IPS-NIHi11 (cell line): ENCODE measurements at regions not wholly inside any gene's neighbourhood (a gene's known extent, or its start where the extent isn't known, plus 50 kb on each side); places are given as distances from the start of the nearest gene placed in this dataset.

Experiments
- DNase-seq: peaks from one replicate; pipeline ENCODE4 v3.0.0; 2012; ENCODE audit warnings: mixed read lengths, low spot score

- no peak for DNase-seq
These were observed 61.2 kb upstream of the GLI2 start for GRCh38 chr2:120674246-120675170.

DNA sequence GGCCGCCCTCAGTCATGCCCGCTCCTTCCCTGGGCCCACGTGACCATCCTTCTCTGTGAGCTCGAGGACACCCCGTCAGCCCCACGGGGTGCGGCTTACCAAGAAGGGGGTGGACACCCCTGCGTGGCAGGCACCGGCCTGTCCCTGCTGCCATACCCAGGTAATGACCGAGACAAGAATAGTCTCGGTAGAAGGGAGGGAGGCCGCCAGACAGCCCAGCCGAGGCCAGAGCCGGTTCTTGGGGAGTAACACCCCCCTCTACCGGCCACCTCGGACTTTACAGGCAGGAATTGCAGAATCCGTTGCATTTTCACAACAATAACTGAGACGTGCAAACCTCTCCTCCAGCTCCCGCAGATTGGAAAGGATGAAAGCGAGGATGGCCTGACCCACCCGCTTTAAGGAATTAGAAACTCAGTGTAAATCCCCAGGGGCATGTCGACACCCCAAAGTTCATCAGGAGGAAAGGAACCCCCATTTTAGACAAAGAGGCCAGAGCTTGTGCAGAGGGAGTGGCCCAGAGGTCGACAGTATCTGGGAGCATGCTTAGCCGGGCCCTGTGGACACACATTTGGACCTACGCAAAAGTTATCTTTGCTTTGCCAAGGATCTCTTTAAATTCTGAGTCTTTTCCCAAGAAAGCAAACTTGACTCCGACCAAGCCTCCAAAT lies 60.1 kb upstream of the GLI2 start:
- DNase-seq = peak; percentile 86

GRCh38 chr2:120677221-120677620 lies 58.4 kb upstream of the GLI2 start:
- no peak for DNase-seq

DNA sequence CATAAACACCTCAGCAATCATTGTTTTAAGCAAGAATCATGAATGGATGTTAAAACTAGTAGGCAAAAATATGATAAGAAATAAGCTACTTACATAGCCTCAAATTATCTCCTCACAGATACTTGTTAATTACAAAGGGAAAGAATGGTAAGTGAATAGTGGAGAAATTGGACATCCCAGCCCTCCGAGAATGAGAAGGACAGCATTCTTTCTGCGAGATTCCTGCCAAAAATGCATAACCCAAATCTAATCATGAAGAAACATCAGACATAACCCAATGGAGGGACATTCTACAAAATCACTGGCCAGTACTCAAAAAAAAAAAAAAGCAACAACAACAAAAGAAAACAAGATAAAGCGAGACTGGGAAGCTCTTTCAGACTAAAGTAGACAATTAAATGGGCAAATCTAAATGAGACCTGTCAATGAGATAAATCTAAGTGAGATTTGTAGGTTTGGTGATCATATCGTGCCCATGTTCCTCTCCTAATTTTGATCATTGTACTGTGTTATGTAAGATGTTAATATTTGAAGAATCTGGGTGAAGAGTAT lies 57.9 kb upstream of the GLI2 start:
- DNase-seq = no peak

DNA sequence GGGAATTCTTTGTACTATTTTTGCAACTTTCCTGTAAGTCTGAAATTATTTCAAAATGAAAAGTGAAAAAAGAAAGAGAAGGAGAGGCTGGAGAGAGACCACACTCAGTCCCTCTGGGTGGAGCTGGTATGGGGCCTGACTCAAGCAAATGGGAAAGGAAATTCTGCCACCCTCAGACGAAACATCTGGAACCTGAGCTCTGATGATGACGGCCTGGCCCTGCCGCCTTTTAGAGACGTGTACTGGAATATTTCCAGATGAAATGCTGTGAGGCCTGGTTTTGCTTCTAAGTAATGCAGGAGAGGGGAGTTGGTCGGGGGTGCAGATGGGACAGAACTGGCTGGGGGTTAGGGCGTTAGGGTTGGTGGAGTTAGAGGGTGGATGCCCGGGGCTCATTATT lies 57.4 kb upstream of the GLI2 start:
- no peak for DNase-seq

DNA sequence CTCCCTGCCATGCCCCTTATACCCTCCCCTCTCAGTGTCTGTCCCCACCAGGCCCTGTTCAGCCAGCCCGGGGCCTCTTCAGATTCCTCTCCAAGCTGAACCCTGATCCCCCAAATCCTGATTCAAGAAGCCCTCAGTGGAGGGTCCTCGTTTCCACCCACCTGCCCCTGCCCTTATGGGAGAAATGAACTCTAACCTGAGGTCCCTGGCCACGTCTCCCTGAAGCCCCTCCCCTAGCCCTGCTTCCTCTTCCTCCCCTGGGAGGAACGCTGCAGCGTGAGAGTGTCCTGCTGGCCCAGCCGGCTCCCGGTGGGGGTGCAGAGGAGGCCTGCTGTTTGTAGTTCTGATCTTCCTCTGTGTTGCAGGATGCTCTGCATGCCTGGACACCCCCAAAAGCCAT lies 56.7 kb upstream of the GLI2 start:
- no peak for DNase-seq

DNA sequence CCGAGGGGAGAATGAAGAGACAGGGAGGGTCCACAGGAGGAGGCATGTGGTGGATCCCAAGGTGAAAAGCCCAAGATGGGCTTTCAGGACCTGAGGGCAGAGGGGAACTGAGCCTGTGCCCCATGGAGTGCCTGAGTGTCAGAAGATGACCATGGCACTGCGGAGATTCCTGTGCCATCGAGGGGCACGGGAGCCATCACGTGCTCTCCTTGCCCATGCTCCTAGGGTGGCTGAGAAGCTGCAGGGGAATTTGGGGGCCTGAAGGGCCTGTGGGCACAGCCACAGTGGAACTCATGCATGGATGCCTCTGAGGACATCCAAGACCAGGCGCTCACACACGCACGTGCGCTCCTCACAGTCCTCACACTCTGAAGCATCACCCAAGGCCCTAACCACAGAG lies 56.1 kb upstream of the GLI2 start:
- no peak for DNase-seq

GRCh38 chr2:120680136-120680761 lies 55.4 kb upstream of the GLI2 start:
- DNase-seq = peak; percentile 85

DNA sequence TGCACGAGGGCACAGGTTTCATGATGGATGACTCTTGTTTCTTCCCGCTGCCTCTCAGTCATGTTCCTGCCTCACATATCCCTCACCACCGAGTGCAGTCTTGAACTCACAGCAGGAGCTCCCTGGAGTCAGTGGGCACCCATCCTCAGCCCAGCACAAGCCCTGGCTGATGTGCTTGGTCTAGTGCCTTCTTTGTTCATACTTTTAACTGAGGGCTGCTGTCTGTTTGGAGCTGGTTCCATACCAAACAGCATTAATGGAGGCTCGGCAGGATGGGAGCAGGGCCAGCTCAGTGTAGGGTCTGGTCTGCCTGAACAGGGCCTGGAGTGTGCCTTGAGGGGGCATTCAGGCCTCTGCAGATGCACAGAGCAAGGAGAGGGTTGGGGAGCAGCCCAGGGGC lies 54.5 kb upstream of the GLI2 start:
- DNase-seq = no peak

GRCh38 chr2:120681696-120682288 lies 53.9 kb upstream of the GLI2 start:
- no peak for DNase-seq

DNA sequence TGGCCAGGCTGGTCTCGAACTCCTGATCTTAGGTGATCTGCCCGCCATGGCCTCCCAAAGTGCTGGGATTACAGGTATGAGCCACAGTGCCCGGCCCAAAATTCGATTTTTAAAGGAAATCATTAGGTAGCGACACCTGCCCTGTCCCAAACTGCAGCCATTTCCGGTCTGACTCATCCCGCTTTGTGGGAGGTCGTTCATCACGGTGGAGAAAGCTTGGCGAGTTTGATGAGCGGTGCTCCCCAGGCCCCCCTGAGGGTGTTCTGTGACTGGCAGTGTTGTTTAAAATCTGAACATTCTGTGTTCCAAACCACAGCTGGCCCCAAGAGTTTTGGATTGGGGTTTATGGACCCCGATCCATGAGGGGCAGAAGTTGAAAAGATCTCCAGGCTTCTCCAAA lies 53.0 kb upstream of the GLI2 start:
- DNase-seq = no peak

GRCh38 chr2:120683081-120683480 lies 52.6 kb upstream of the GLI2 start:
- DNase-seq = no peak

- no peak for DNase-seq
These were observed 52.0 kb upstream of the GLI2 start for GRCh38 chr2:120683701-120684100.

GRCh38 chr2:120684289-120685065 lies 51.2 kb upstream of the GLI2 start:
- no peak for DNase-seq

DNA sequence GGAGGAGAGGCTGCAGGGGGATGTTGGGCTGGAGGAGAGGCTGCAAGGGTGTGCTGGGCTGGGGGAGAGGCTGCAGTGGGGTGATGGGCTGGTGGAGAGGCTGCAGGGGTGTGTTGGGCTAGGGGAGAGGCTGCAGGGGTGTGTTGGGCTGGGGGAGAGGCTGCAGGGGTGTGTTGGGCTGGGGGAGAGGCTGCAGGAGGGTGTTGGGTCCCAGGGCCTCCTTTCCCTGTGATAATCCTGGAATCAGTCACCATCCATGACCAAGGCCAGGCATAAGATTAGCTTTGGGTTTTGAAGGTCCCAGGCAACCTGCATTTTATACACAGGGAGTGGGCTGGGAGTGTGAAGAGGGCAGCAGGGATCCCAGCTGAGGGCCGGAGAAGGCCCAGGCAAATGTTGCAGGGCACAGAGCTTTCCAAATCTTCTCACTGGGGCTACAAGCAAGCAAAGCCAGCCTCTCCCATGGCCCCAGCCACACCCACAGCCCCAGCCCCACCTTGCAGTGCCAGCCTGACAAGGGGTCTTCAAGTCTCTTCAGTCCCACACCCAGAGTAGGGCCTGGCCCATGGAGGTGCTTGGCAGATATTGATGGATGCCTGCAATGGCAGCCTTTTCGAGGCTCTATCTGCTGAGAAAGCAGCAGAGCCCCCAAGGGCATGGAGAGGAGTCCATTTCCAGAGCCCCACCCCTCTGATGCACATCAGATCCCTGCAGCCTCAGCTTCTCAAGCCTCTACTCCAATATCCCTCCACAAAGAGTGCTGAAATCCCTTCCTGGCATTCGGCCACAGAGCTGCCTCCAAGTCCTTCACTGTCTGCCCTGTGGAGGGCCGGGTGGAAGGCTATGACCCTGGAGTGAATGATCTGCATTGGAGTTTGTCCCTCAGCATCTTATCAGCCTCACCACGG lies 50.3 kb upstream of the GLI2 start:
- DNase-seq = no peak
